ENCODE measurements at regions not wholly inside any gene's neighbourhood (a gene's known extent, or its start where the extent isn't known, plus 50 kb on each side); places are given as distances from the start of the nearest gene placed in this dataset.

- TF ChIP-seq POLR2AphosphoS5 (IDR thresholded peaks at IDR 0.05; ENCODE audit: borderline replicate concordance, low read depth, low read length) (no peak), EZH2 (IDR thresholded peaks at IDR 0.05) (no peak), FOXP2 (optimal IDR thresholded peaks at IDR 0.05; ENCODE audit: control extremely low read depth, extremely low read length, insufficient read depth) (no peak)
Measured at GRCh38 chr16:17938546-17938945, 398.0 kb downstream of the NPIPA8 start.

Data from SK-N-MC (cell line).